Gastrocnemius medialis (tissue), 4 donors: ENCODE measurements at regions not wholly inside any gene's neighbourhood (a gene's known extent, or its start where the extent isn't known, plus 50 kb on each side); places are given as distances from the start of the nearest gene placed in this dataset.

ENCODE experiments used
- POLR2A ChIP-seq, 2 donors: fragments of 450-650 bp; IDR thresholded peaks; one replicate each; pipeline ENCODE4 v1.6.1; 2017; ENCODE audit warnings: antibody characterized with exemption in 2 of 2, mild to moderate bottlenecking in 2 of 2, moderate library complexity in 2 of 2
- TF ChIP-seq, protein P1 (sequence below), 5 experiments: fragments of 450-650 bp in 3 of 5; fragments of 200-600 bp in 2 of 5; sonication (generic) in 2 of 5; IDR thresholded peaks in 4 of 5; conservative IDR thresholded peaks in 1 of 5; 1 replicate in 4 of 5; 2 replicates in 1 of 5; pipeline ENCODE4 v1.5.1; 2016 to 2019; ENCODE audit warnings: antibody characterized with exemption in 5 of 5, mild to moderate bottlenecking in 3 of 5, moderate library complexity in 3 of 5

DNA sequence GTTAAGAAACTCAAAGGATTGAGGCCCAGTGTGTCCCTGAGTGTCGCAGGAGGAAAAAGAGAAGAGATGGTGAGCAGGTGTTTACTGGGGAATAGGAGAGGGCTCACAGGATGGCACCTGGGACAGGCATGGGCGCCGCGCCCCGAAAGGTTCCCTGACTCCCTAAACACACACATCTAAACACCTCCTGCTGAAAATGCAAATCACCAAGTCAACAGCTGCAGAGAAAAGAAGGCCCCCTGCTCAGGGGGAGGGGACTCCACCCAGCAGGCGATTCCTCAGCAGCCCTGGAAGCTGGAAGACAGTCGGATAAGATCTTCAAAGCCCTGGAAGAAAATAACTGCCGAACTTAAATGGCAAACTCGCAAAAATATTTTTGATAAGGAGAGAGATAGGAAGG lies 377.2 kb downstream of the BRD1 start:
- TF ChIP-seq, protein P1, sequence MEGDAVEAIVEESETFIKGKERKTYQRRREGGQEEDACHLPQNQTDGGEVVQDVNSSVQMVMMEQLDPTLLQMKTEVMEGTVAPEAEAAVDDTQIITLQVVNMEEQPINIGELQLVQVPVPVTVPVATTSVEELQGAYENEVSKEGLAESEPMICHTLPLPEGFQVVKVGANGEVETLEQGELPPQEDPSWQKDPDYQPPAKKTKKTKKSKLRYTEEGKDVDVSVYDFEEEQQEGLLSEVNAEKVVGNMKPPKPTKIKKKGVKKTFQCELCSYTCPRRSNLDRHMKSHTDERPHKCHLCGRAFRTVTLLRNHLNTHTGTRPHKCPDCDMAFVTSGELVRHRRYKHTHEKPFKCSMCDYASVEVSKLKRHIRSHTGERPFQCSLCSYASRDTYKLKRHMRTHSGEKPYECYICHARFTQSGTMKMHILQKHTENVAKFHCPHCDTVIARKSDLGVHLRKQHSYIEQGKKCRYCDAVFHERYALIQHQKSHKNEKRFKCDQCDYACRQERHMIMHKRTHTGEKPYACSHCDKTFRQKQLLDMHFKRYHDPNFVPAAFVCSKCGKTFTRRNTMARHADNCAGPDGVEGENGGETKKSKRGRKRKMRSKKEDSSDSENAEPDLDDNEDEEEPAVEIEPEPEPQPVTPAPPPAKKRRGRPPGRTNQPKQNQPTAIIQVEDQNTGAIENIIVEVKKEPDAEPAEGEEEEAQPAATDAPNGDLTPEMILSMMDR (IDR thresholded peaks at IDR 0.05 in 4 of 5, conservative IDR thresholded peaks at IDR 0.05 in 1 of 5), result no peak
- TF ChIP-seq POLR2A (IDR thresholded peaks at IDR 0.05), result no peak
